ENCODE measurements at regions not wholly inside any gene's neighbourhood (a gene's known extent, or its start where the extent isn't known, plus 50 kb on each side); places are given as distances from the start of the nearest gene placed in this dataset.

GRCh38 chr2:2890901-2891300 lies 486.7 kb downstream of the EIPR1 start:
- TF ChIP-seq POLR2A (IDR thresholded peaks at IDR 0.05) (no peak), CTCF (IDR thresholded peaks at IDR 0.05) (no peak)

Measured in uterus (tissue), 2 donors.